ENCODE measurements at regions not wholly inside any gene's neighbourhood (a gene's known extent, or its start where the extent isn't known, plus 50 kb on each side); places are given as distances from the start of the nearest gene placed in this dataset.
"Not testable (repeated sequence)": the region's sequence is repeated elsewhere in the genome, so short reads cannot be mapped to it uniquely, and the experiment has no call there.

- ATAC-seq (no peak), DNase-seq (no peak)
- no peak for TF ChIP-seq CTCF (IDR thresholded peaks at IDR 0.05)
- no peaks in the 10 kb centered on the region for H3K36me3 ChIP-seq
- intact Hi-C loops (cut with DNase I): no loop called here
- H3K9me3 ChIP-seq: no peaks in the 10 kb centered on the region
- no peak overlapping the region for H3K4me3 ChIP-seq
- H3K27ac ChIP-seq: no peak overlapping the region
- no peaks in the 10 kb centered on the region for H3K4me1 ChIP-seq
- no peaks in the 10 kb centered on the region for H3K27me3 ChIP-seq (ENCODE audit: low read depth)
Observed at GRCh38 chr3:193145248-193145647, 95.8 kb upstream of the PLAAT1 start.

- Histone ChIP-seq H3K27ac (no peak overlapping the region), H3K4me3 (no peak overlapping the region), H3K9me3 (no peaks in the 10 kb centered on the region), H3K4me1 (no peaks in the 10 kb centered on the region), H3K27me3 (ENCODE audit: low read depth) (no peaks in the 10 kb centered on the region), H3K36me3 (no peaks in the 10 kb centered on the region)
- no peak for DNase-seq
- no peak for TF ChIP-seq CTCF (IDR thresholded peaks at IDR 0.05)
- ATAC-seq: no peak
- intact Hi-C loops (cut with DNase I): no loop called here
Observed at GRCh38 chr3:193148688-193149473, 92.1 kb upstream of the PLAAT1 start.

GRCh38 chr3:193149998-193150397, 91.0 kb upstream of the PLAAT1 start:
- Histone ChIP-seq H3K9me3 (no peaks in the 10 kb centered on the region), H3K27ac (no peak overlapping the region), H3K4me3 (no peak overlapping the region), H3K27me3 (ENCODE audit: low read depth) (no peaks in the 10 kb centered on the region), H3K36me3 (no peaks in the 10 kb centered on the region), H3K4me1 (no peaks in the 10 kb centered on the region)
- intact Hi-C loops (cut with DNase I): no loop called here
- DNase-seq (no peak), ATAC-seq (no peak)
- no peak for TF ChIP-seq CTCF (IDR thresholded peaks at IDR 0.05)

GRCh38 chr3:193155044-193155781, 85.8 kb upstream of the PLAAT1 start:
- DNase-seq; intact Hi-C loops (cut with DNase I); H3K9me3 ChIP-seq; H3K4me1 ChIP-seq; H3K27ac ChIP-seq; ATAC-seq; H3K4me3 ChIP-seq; H3K27me3 ChIP-seq (ENCODE audit: low read depth); H3K36me3 ChIP-seq: not testable (repeated sequence)

GRCh38 chr3:193157051-193157450, 84.0 kb upstream of the PLAAT1 start:
- no peaks in the 10 kb centered on the region for H3K4me1 ChIP-seq
- TF ChIP-seq CTCF (IDR thresholded peaks at IDR 0.05): no peak
- ATAC-seq: no peak
- no peak for DNase-seq
- intact Hi-C loops (cut with DNase I): no loop called here
- no peak overlapping the region for H3K4me3 ChIP-seq
- no peak overlapping the region for H3K27ac ChIP-seq
- H3K27me3 ChIP-seq (ENCODE audit: low read depth): no peaks in the 10 kb centered on the region
- no peaks in the 10 kb centered on the region for H3K9me3 ChIP-seq
- no peaks in the 10 kb centered on the region for H3K36me3 ChIP-seq

Measured in lower lobe of right lung (tissue), 2 donors.